GM13976 (cell line): ENCODE measurements at regions not wholly inside any gene's neighbourhood (a gene's known extent, or its start where the extent isn't known, plus 50 kb on each side); places are given as distances from the start of the nearest gene placed in this dataset.

Experiments used
- DNase-seq: peaks from one replicate; pipeline ENCODE4 v3.0.0; 2012; ENCODE audit warnings: low spot score
- in situ Hi-C: fragments of 300-500 bp; cut with MboI; formaldehyde crosslinking; loops from one replicate; pipeline ENCODE4 v1.12.0; 2022; ENCODE audit warnings: low sequenced_read_pairs, mixed read lengths, inconsistent platforms; ENCODE audit not compliant: unreplicated experiment
- TF ChIP-seq, protein P1 (sequence below): IDR thresholded peaks from 2 replicates; pipeline ENCODE4 v1.5.1; 2012; ENCODE audit warnings: borderline replicate concordance, mild to moderate bottlenecking; ENCODE audit not compliant: insufficient read depth; ENCODE audit errors: extremely low read depth, missing control alignments, control extremely low read depth

DNA sequence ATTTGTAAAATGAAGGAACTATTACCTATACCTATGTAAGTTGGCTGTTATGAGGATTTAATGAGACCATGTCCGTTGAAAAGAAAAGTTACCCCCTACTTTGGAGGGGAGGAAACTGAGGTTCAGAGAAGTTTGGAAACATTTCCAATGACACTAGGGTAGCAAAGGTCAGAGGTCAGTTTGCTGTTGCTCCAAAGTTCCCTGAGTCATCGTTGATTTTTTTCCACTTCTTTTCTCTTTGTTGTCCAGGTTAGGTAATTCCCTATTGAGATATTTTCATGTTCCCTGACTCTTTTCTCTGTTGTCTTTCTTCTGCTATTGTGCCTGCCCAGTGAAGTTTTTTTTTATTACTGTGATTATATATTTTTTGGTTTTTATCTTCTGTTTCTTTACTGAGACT lies 213.8 kb upstream of the C1orf174 start:
- TF ChIP-seq, protein P1, sequence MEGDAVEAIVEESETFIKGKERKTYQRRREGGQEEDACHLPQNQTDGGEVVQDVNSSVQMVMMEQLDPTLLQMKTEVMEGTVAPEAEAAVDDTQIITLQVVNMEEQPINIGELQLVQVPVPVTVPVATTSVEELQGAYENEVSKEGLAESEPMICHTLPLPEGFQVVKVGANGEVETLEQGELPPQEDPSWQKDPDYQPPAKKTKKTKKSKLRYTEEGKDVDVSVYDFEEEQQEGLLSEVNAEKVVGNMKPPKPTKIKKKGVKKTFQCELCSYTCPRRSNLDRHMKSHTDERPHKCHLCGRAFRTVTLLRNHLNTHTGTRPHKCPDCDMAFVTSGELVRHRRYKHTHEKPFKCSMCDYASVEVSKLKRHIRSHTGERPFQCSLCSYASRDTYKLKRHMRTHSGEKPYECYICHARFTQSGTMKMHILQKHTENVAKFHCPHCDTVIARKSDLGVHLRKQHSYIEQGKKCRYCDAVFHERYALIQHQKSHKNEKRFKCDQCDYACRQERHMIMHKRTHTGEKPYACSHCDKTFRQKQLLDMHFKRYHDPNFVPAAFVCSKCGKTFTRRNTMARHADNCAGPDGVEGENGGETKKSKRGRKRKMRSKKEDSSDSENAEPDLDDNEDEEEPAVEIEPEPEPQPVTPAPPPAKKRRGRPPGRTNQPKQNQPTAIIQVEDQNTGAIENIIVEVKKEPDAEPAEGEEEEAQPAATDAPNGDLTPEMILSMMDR = no peak
- in situ Hi-C loops = no loop called here
- no peak for DNase-seq

DNA sequence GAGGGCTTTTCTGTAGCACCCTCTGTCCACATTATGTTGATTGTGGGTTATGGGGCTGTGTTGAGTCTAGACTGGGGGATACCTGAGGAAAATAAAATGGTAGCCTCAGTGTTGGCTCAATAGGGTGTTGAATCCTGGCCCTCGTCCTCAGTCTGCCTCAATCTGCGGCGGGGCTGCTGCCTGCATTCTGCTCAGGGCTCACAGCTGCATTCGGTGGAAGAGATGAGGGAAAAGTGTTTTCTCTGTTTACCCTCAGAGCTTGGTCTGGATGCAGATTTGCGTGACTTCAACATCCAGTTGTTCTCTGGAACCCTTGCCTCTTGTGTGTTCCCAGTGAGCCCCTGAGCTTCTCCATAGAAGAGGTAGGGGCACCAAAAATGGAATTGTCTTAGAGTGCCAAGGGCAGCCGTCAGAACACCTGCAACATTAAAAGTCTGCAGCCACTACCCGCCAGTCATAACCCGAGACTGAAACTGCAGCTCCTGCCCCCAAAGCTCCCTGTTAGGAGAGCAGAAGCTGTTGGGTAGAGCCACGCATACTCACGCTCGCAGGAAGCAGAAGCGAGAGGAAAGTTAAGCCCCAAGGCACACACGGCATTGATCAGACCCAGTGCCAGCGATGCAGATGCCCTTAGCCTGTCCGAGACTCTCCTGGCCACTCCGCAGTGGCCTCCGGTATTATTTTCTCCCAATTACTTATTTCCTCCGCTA lies 215.3 kb upstream of the C1orf174 start:
- no peak for DNase-seq
- TF ChIP-seq, protein P1 = no peak
- in situ Hi-C loops = no loop called here

DNA sequence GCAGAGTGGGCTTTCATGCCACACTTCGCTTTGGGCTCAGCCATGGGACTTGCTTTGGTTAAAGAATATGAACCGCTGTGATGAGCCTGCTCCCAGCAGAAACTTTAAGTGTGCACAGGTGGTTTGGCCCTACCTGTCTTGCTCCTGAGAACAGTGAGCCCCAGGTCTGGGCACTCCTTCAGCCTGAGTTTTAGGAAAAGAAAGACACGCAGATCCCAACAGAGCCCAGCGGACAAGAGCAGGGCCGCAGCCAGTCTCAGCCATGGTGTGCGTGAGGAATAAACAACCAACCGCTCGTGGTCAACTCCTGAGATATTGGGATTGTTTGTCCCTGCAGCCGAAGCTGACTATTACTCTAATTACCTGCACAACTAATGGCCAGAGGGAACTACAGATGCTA lies 217.1 kb upstream of the C1orf174 start:
- DNase-seq = no peak
- in situ Hi-C loops = no loop called here
- TF ChIP-seq, protein P1 = no peak

DNA sequence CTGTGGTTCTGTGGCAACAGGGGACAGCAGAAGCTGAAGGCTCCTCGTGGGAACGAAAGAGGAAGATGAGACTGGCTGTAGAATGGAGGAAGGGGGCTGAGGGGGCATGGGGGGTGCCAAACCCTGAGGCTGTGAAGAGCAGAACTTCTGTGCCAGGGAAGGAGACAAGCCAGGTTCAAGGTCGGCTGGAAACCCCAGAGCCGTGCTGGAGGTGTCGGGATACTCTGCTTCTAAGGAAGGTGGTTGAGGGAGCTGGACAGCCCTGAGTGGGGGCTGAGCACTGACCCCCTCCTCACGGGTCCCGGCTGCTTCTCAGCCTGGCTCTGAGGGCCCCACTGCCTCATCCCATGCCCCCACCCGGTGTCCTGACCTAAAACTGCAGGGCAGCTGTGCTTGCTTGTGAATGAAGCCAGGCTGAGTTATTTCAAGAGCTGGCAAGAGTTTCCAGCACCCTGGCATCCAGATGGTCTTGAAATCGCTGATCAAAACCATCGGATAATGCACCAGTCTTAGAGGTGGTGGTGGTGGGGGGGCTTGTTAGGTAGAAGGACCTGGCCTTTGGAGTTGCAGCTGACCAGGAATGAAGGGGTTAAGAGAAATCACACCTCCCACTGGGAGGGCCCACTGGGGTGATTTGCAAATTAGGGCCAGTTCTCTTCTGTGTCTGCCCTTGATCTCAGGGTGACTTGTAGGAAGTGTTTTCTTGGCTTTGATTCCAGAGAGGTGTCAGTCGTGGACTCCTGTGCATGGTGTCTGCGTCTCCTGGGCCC lies 218.9 kb upstream of the C1orf174 start:
- in situ Hi-C loops = no loop called here
- DNase-seq = no peak

DNA sequence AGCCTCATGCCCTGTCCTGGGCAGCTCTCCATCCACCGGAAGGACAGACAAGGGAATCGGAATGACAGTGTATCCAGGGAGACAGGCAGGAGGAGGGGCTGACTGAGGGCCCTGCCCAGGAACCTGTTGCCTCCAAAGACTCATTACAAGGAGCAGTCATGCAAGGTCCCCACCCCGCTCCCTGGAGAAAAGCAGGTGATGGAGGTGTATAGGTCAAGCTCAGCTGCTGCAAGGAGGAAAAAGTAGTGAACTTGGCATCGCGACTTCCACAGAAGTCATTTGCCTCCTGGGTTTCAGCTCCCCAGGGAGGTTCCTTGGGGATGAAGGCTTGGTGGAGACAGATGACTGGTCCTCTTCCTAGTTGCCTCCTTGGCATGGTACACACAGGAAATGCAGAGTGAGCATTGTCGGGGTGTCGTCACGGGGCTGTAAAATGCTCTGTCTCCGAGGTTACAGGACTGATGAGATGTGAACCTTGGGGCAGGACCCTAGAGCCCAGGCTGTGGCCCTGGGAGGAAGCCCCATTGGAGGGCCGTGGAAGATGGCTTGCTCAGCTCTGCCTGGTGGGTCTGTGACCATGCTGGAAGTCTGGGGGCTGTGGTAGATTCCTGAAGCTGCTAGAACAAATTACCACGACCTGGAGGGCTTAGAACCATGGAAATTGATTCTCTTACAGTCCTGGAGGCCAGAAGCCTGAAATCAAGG lies 219.6 kb upstream of the C1orf174 start:
- TF ChIP-seq, protein P1 = no peak
- in situ Hi-C loops = no loop called here
- DNase-seq = no peak

More for the DNA sequence above, 218.9 kb upstream of the C1orf174 start:
- TF ChIP-seq, protein P1 = no peak

DNA sequence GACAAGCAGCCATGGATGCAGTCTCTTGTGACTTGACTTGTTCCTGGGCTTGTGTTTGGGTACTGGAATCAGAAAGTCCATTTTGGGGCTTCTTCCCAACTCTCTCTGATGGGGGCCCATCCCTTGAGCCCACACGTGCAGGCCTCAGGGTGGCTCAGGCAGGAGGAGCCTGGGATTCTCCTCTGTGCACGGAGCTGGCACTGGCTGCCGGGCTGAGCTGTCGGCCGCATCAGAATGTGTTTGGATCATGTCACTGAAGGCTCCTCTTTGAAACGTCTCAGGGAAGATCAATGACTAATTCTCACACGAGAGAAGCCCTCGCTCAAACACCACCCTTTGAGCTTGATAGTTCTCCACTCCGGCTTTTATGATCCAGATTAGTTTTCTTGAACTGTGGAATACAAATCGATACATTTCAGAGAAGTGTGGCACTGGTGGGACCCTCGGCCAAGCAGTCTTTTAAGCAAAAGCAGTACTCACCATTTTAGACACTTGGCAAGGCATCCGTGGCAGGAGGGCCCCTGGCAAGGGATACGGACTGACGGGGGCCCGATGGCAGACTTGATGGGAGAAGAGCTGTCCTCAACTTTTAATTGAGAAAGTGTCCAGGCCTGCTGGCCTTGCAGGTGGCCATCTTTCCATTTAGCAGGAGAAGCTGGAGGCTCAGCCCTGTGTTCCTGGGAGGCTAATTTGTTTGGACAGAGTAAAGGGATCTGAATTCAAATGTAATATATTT lies 220.7 kb upstream of the C1orf174 start:
- DNase-seq = no peak
- in situ Hi-C loops = no loop called here
- TF ChIP-seq, protein P1 = no peak
